Ovary (tissue), 3 donors: ENCODE measurements at regions not wholly inside any gene's neighbourhood (a gene's known extent, or its start where the extent isn't known, plus 50 kb on each side); places are given as distances from the start of the nearest gene placed in this dataset.

Experiments used
- EP300 ChIP-seq: sonication (generic); formaldehyde crosslinking; IDR thresholded peaks from one replicate; pipeline ENCODE4 v1.6.1; 2017; ENCODE audit warnings: antibody characterized with exemption
- TF ChIP-seq, protein P1 (sequence below), 3 donors: fragments of 450-650 bp in 2 of 3; fragments of 200-600 bp in 1 of 3; IDR thresholded peaks; one replicate each; pipeline versions ENCODE4 v1.5.1 to v1.8.0; 2016 to 2022; ENCODE audit warnings: antibody characterized with exemption in 3 of 3, mild to moderate bottlenecking in 1 of 3
- donor health status: DM: no; HTN: no; CAD: no.

GRCh38 chr4:144872508-144873225 is 225.3 kb downstream of the ANAPC10 start:
- TF ChIP-seq, protein P1, sequence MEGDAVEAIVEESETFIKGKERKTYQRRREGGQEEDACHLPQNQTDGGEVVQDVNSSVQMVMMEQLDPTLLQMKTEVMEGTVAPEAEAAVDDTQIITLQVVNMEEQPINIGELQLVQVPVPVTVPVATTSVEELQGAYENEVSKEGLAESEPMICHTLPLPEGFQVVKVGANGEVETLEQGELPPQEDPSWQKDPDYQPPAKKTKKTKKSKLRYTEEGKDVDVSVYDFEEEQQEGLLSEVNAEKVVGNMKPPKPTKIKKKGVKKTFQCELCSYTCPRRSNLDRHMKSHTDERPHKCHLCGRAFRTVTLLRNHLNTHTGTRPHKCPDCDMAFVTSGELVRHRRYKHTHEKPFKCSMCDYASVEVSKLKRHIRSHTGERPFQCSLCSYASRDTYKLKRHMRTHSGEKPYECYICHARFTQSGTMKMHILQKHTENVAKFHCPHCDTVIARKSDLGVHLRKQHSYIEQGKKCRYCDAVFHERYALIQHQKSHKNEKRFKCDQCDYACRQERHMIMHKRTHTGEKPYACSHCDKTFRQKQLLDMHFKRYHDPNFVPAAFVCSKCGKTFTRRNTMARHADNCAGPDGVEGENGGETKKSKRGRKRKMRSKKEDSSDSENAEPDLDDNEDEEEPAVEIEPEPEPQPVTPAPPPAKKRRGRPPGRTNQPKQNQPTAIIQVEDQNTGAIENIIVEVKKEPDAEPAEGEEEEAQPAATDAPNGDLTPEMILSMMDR (IDR thresholded peaks at IDR 0.05), result no peak
- no peak for TF ChIP-seq EP300
